GM12878 (cell line): ENCODE measurements at regions not wholly inside any gene's neighbourhood (a gene's known extent, or its start where the extent isn't known, plus 50 kb on each side); places are given as distances from the start of the nearest gene placed in this dataset.

Experiments
- ATAC-seq: fragments of 200-7000 bp; cut with Tn5 transposase; 3 replicates; pipeline ENCODE4 v1.9.1; 2020; ENCODE audit warnings: mild to moderate bottlenecking, moderate library complexity
- BruUV-seq: library from RNA; stranded (reverse); fragments of 400-500 nt; replicated peaks from 2 replicates; lab custom pipeline; 2021; lab: Mats Ljungman, UMichigan
- CTCF ChIA-PET: fragments of 300-600 bp; sonication (Branson Sonifier 250); formaldehyde crosslinking; extraction: SDS; loops from one replicate; lab custom pipeline; 2021; ENCODE audit warnings: inconsistent platforms; lab: Yijun Ruan, JAX
- POLR2A ChIA-PET: fragments of 350-600 bp; formaldehyde crosslinking; extraction: SDS; loops from one replicate; lab custom pipeline; 2021; ENCODE audit warnings: inconsistent platforms; lab: Charles Lee
- RAD21 ChIA-PET: fragments of 300-600 bp; sonication (Branson Sonifier 250); formaldehyde crosslinking; loops from one replicate; lab custom pipeline; 2023; ENCODE audit warnings: antibody characterized with exemption; ENCODE audit not compliant: unreplicated experiment; lab: Charles Lee
- SMC1A ChIA-PET: fragments of 300-600 bp; sonication (Branson Sonifier 250); formaldehyde crosslinking; loops from one replicate; lab custom pipeline; 2023; ENCODE audit not compliant: unreplicated experiment, uncharacterized antibody; lab: Charles Lee
- DNase-seq: peaks from one replicate; pipeline ENCODE4 v3.0.0-alpha.2; 2011; ENCODE audit warnings: low read depth, low spot score
- FAIRE-seq: peaks from 3 replicates; lab custom pipeline; 2011; peaks lifted over from hg19 to GRCh38; lab: Jason Lieb, UNC
- H2AFZ ChIP-seq: 2 replicates; pipeline ENCODE4 v1.6.0; 2011; ENCODE audit warnings: low read depth, low read length, control low read depth; ENCODE audit not compliant: control insufficient read depth
- H3K27ac ChIP-seq: 2 replicates; pipeline ENCODE4 v1.5.1; 2011; ENCODE audit warnings: control low read depth; ENCODE audit not compliant: control insufficient read depth, insufficient read depth
- H3K27me3 ChIP-seq, 2 experiments: replicated peaks in 1 of 2; 2 replicates each; pipeline versions ENCODE4 v1.6.0 to v1.6.1; 2011; ENCODE audit warnings: low read length in 1 of 2; ENCODE audit not compliant: control insufficient read depth in 2 of 2, insufficient read depth in 2 of 2
- H3K36me3 ChIP-seq, 2 experiments: 2 replicates each; pipeline ENCODE4 v1.5.1; 2011; ENCODE audit warnings: low read length in 1 of 2; ENCODE audit not compliant: control insufficient read depth in 2 of 2, insufficient read depth in 2 of 2
- H3K4me1 ChIP-seq: 2 replicates; pipeline ENCODE4 v1.6.1; 2011; ENCODE audit warnings: mild to moderate bottlenecking, low read length, moderate library complexity, mixed read lengths; ENCODE audit not compliant: control insufficient read depth, insufficient read depth
- H3K4me2 ChIP-seq: 2 replicates; pipeline ENCODE4 v1.6.0; 2011; ENCODE audit warnings: control low read depth; ENCODE audit not compliant: control insufficient read depth, insufficient read depth
- H3K4me3 ChIP-seq: fragments of 200-600 bp; sonication (generic); 2 replicates; pipeline ENCODE4 v1.5.1; 2016
- H3K79me2 ChIP-seq: 2 replicates; pipeline ENCODE4 v1.6.0; 2011; ENCODE audit warnings: low read length; ENCODE audit not compliant: control insufficient read depth, insufficient read depth
- H3K9ac ChIP-seq: 2 replicates; pipeline ENCODE4 v1.8.0; 2011; ENCODE audit warnings: low read length, control low read depth, mixed read lengths; ENCODE audit not compliant: control insufficient read depth, insufficient read depth
- H3K9me3 ChIP-seq: replicated peaks from 3 replicates; pipeline ENCODE4 v1.5.1; 2011; ENCODE audit warnings: mild to moderate bottlenecking, low read length; ENCODE audit not compliant: control insufficient read depth, insufficient read depth
- H4K20me1 ChIP-seq: 2 replicates; pipeline ENCODE4 v1.6.0; 2011; ENCODE audit not compliant: control insufficient read depth, insufficient read depth
- EED ChIP-seq: sonication (generic); IDR thresholded peaks from 2 replicates; pipeline ENCODE4 v1.6.1; 2016; ENCODE audit warnings: antibody characterized with exemption, low read depth
- HDGF ChIP-seq: fragments of 450-650 bp; IDR thresholded peaks from 2 replicates; pipeline ENCODE4 v1.6.1; 2016; ENCODE audit warnings: antibody characterized with exemption
- IRF4 ChIP-seq: IDR thresholded peaks from 2 replicates; pipeline ENCODE4 v1.6.1; 2011; ENCODE audit warnings: low read depth, low read length
- JUNB ChIP-seq: IDR thresholded peaks from 2 replicates; pipeline ENCODE4 v1.6.1; 2016; ENCODE audit warnings: antibody characterized with exemption, mild to moderate bottlenecking
- MEF2B ChIP-seq: fragments of 450-650 bp; IDR thresholded peaks from 2 replicates; pipeline ENCODE4 v1.6.1; 2018; ENCODE audit warnings: mild to moderate bottlenecking, moderate library complexity; ENCODE audit not compliant: partially characterized antibody, poor library complexity, severe bottlenecking
- MXI1 ChIP-seq: fragments of 150-350 bp; IDR thresholded peaks from 2 replicates; pipeline ENCODE4 v1.6.1; 2011; ENCODE audit warnings: low read depth, mild to moderate bottlenecking, inconsistent platforms, low read length, improper control_type of control experiment
- NR2C2 ChIP-seq: IDR thresholded peaks from 2 replicates; pipeline ENCODE4 v1.6.1; 2011; ENCODE audit warnings: borderline replicate concordance, low read depth; ENCODE audit not compliant: control insufficient read depth, insufficient read length
- PAX8 ChIP-seq: fragments of 450-650 bp; IDR thresholded peaks from 2 replicates; pipeline ENCODE4 v1.6.1; 2017; ENCODE audit warnings: mild to moderate bottlenecking, moderate library complexity
- RELB ChIP-seq: fragments of 450-650 bp; IDR thresholded peaks from 2 replicates; pipeline ENCODE4 v1.6.1; 2017; ENCODE audit warnings: low read depth, mild to moderate bottlenecking, moderate library complexity
- USF1 ChIP-seq: IDR thresholded peaks from 2 replicates; pipeline ENCODE4 v1.6.1; 2011; ENCODE audit warnings: borderline replicate concordance, low read depth, mild to moderate bottlenecking, moderate library complexity, mixed read lengths, low read length; ENCODE audit not compliant: insufficient read depth; ENCODE audit errors: extremely low read length
- WRNIP1 ChIP-seq: IDR thresholded peaks from 2 replicates; pipeline ENCODE4 v1.6.1; 2011; ENCODE audit warnings: low read depth, low read length, improper control_type of control experiment, borderline replicate concordance
- YY1 ChIP-seq: IDR thresholded peaks from 2 replicates; pipeline ENCODE4 v1.6.1; 2011; ENCODE audit warnings: low read depth, mild to moderate bottlenecking, low read length
- ZNF384 ChIP-seq: IDR thresholded peaks from 2 replicates; pipeline ENCODE4 v1.6.1; 2012; ENCODE audit warnings: low read depth, mild to moderate bottlenecking, low read length, improper control_type of control experiment, borderline replicate concordance
- ZZZ3 ChIP-seq: IDR thresholded peaks from 2 replicates; pipeline ENCODE4 v1.6.1; 2011; ENCODE audit warnings: low read depth; ENCODE audit not compliant: control insufficient read depth, insufficient read length
- WGBS: methylation state at CpG from one replicate; pipeline ENCODE4 v1.1.6; 2016; ENCODE audit warnings: low lambda C conversion rate; ENCODE audit not compliant: insufficient replicate concordance, insufficient coverage; ENCODE audit errors: missing lambda C conversion rate; 5-methylcytosine and 5-hydroxymethylcytosine counted together
- in situ Hi-C: fragments of 300-500 bp; cut with MboI; formaldehyde crosslinking; loops from 9 replicates; pipeline ENCODE4 v1.14.3; 2018; ENCODE audit warnings: mixed read lengths
- intact Hi-C: fragments of 100-400 bp; cut with micrococcal nuclease; formaldehyde crosslinking; loops from one replicate; pipeline ENCODE4 v1.14.2; 2022; ENCODE audit not compliant: unreplicated experiment

- Histone ChIP-seq H3K4me1 (no peaks in the 10 kb centered on the region), H3K9me3 (no peaks in the 10 kb centered on the region), H3K27ac (no peak overlapping the region), H3K4me2 (no peak overlapping the region), H4K20me1 (no peaks in the 10 kb centered on the region), H3K9ac (no peak overlapping the region), H3K36me3 (no peaks in the 10 kb centered on the region), H2AFZ (no peak overlapping the region), H3K27me3 (no peaks in the 10 kb centered on the region), H3K4me3 (no peak overlapping the region), H3K79me2 (no peaks in the 10 kb centered on the region)
- TF ChIP-seq NR2C2 (no peak), MEF2B (no peak), ZNF384 (no peak), USF1 (no peak), ZZZ3 (no peak), IRF4 (no peak), MXI1 (no peak), PAX8 (no peak), YY1 (no peak), WRNIP1 (no peak), RELB (no peak), JUNB (no peak), EED (no peak), HDGF (no peak)
- no peak for FAIRE-seq
- in situ Hi-C loops = no loop called here
- intact Hi-C loops = no loop called here
- SMC1A ChIA-PET = no interaction called here
- WGBS = 15% methylated on average over 5 of the region's 5 CpGs
- ATAC-seq = no peak
- no TSS peak for BruUV-seq
- POLR2A ChIA-PET = no interaction called here
- DNase-seq = no peak
- RAD21 ChIA-PET = no interaction called here
- CTCF ChIA-PET = no interaction called here
These were observed 91.2 kb downstream of the ZNF22 start for GRCh38 chr10:45091968-45092367.
